Calu3 (cell line): ENCODE measurements at regions not wholly inside any gene's neighbourhood (a gene's known extent, or its start where the extent isn't known, plus 50 kb on each side); places are given as distances from the start of the nearest gene placed in this dataset.

Experiments
- BruUV-seq: library from RNA; stranded (reverse); fragments of 400-500 nt; replicated peaks from 2 replicates; lab custom pipeline; 2021; lab: Mats Ljungman, UMichigan
- CTCF ChIA-PET: fragments of 300-600 bp; sonication (Branson Sonifier 250); formaldehyde crosslinking; loops from one replicate; lab custom pipeline; 2022; ENCODE audit warnings: antibody characterized with exemption; lab: Charles Lee
- DNase-seq: peaks from one replicate; pipeline ENCODE4 v3.0.0; 2022
- H3K27ac Mint-ChIP-seq: one replicate; pipeline ENCODE4 v1.8.0; 2022; ENCODE audit warnings: mixed read lengths; ENCODE audit not compliant: unreplicated experiment
- H3K27me3 Mint-ChIP-seq: one replicate; pipeline ENCODE4 v1.8.0; 2022; ENCODE audit warnings: mixed read lengths; ENCODE audit not compliant: unreplicated experiment
- H3K36me3 Mint-ChIP-seq: one replicate; pipeline ENCODE4 v1.8.0; 2022; ENCODE audit warnings: mild to moderate bottlenecking, moderate library complexity, mixed read lengths; ENCODE audit not compliant: insufficient read depth, unreplicated experiment
- H3K4me1 Mint-ChIP-seq: one replicate; pipeline ENCODE4 v1.8.0; 2022; ENCODE audit warnings: mild to moderate bottlenecking, low read depth, mixed read lengths; ENCODE audit not compliant: unreplicated experiment
- H3K4me3 Mint-ChIP-seq: one replicate; pipeline ENCODE4 v1.8.0; 2022; ENCODE audit warnings: mild to moderate bottlenecking, low read depth, moderate library complexity, mixed read lengths; ENCODE audit not compliant: unreplicated experiment
- H3K9me3 Mint-ChIP-seq: one replicate; pipeline ENCODE4 v1.8.0; 2022; ENCODE audit warnings: low read depth, mixed read lengths; ENCODE audit not compliant: unreplicated experiment
- CTCF ChIP-seq: fragments of 200-600 bp; IDR thresholded peaks from one replicate; pipeline ENCODE4 v1.8.0; 2022; ENCODE audit warnings: antibody characterized with exemption; ENCODE audit not compliant: unreplicated experiment
- intact Hi-C: fragments of 100-400 bp; cut with micrococcal nuclease; formaldehyde crosslinking; loops from one replicate; pipeline ENCODE4 v1.10.0; 2022; ENCODE audit not compliant: unreplicated experiment

GRCh38 chr14:58898655-58899316 lies 261.0 kb downstream of the DACT1 start:
- Mint-ChIP-seq H3K27me3 (no peaks in the 10 kb centered on the region), H3K4me1 (no peaks in the 10 kb centered on the region), H3K27ac (no peak overlapping the region), H3K36me3 (no peaks in the 10 kb centered on the region), H3K9me3 (no peaks in the 10 kb centered on the region), H3K4me3 (no peak overlapping the region)
- no peak for DNase-seq
- CTCF ChIA-PET: no interaction called here
- no TSS peak for BruUV-seq
- no peak for TF ChIP-seq CTCF
- intact Hi-C loops: no loop called here

- no peak for DNase-seq
- Mint-ChIP-seq H3K27me3 (no peaks in the 10 kb centered on the region), H3K9me3 (no peaks in the 10 kb centered on the region), H3K36me3 (no peaks in the 10 kb centered on the region), H3K27ac (no peak overlapping the region), H3K4me3 (no peak overlapping the region), H3K4me1 (no peaks in the 10 kb centered on the region)
- CTCF ChIA-PET: no interaction called here
- no peak for TF ChIP-seq CTCF
- intact Hi-C loops: no loop called here
- no TSS peak for BruUV-seq
Measured at GRCh38 chr14:58899317-58899713, 261.6 kb downstream of the DACT1 start.

GRCh38 chr14:58901826-58902225 lies 264.1 kb downstream of the DACT1 start:
- H3K36me3 Mint-ChIP-seq: no peaks in the 10 kb centered on the region
- H3K27ac Mint-ChIP-seq: no peak overlapping the region
- no peaks in the 10 kb centered on the region for H3K4me1 Mint-ChIP-seq
- DNase-seq: no peak
- intact Hi-C loops: no loop called here
- H3K9me3 Mint-ChIP-seq: no peaks in the 10 kb centered on the region
- CTCF ChIA-PET: no interaction called here
- TF ChIP-seq CTCF: no peak
- no peak overlapping the region for H3K4me3 Mint-ChIP-seq
- no TSS peak for BruUV-seq
- H3K27me3 Mint-ChIP-seq: no peaks in the 10 kb centered on the region

GRCh38 chr14:58904776-58905175 lies 267.0 kb downstream of the DACT1 start:
- BruUV-seq: no TSS peak
- intact Hi-C loops: no loop called here
- Mint-ChIP-seq H3K4me1 (no peaks in the 10 kb centered on the region), H3K27ac (no peak overlapping the region), H3K36me3 (no peaks in the 10 kb centered on the region), H3K4me3 (no peak overlapping the region), H3K9me3 (no peaks in the 10 kb centered on the region), H3K27me3 (no peaks in the 10 kb centered on the region)
- CTCF ChIA-PET: no interaction called here
- DNase-seq: no peak
- no peak for TF ChIP-seq CTCF
